KMS-11 (cell line): ENCODE measurements at regions not wholly inside any gene's neighbourhood (a gene's known extent, or its start where the extent isn't known, plus 50 kb on each side); places are given as distances from the start of the nearest gene placed in this dataset.

Source experiments
- H2AFZ ChIP-seq: fragments of 200-600 bp; sonication (generic); 2 replicates; pipeline ENCODE4 v1.6.1; 2016; ENCODE audit warnings: antibody characterized with exemption, mixed run types, low read depth
- H3K27ac ChIP-seq: fragments of 200-600 bp; sonication (generic); 2 replicates; pipeline ENCODE4 v1.6.1; 2016; ENCODE audit warnings: mild to moderate bottlenecking, mixed run types
- H3K27me3 ChIP-seq: fragments of 200-600 bp; sonication (generic); 2 replicates; pipeline ENCODE4 v1.6.1; 2017; ENCODE audit warnings: mild to moderate bottlenecking, low read depth, mixed run types, moderate library complexity; ENCODE audit not compliant: insufficient read depth
- H3K36me3 ChIP-seq: fragments of 200-600 bp; sonication (generic); 2 replicates; pipeline ENCODE4 v1.6.1; 2017; ENCODE audit warnings: mild to moderate bottlenecking, mixed run types; ENCODE audit not compliant: insufficient read depth
- H3K4me1 ChIP-seq: fragments of 200-600 bp; sonication (generic); 2 replicates; pipeline ENCODE4 v1.6.1; 2016; ENCODE audit warnings: mild to moderate bottlenecking, low read depth, mixed run types; ENCODE audit not compliant: poor library complexity, severe bottlenecking
- H3K4me2 ChIP-seq: fragments of 200-600 bp; sonication (generic); 2 replicates; pipeline ENCODE4 v1.7.0; 2016; ENCODE audit warnings: mild to moderate bottlenecking, mixed run types
- H3K4me3 ChIP-seq: fragments of 200-600 bp; sonication (generic); IDR thresholded peaks from 2 replicates; pipeline ENCODE4 v1.6.1; 2017; ENCODE audit warnings: low read depth, low read length, mixed read lengths; ENCODE audit not compliant: insufficient read depth
- H3K79me2 ChIP-seq: fragments of 200-600 bp; sonication (generic); 2 replicates; pipeline ENCODE4 v1.6.1; 2016; ENCODE audit warnings: low read depth, mixed run types; ENCODE audit not compliant: insufficient read depth
- H3K9ac ChIP-seq: fragments of 200-600 bp; sonication (generic); 2 replicates; pipeline ENCODE4 v1.6.1; 2016; ENCODE audit warnings: mild to moderate bottlenecking, mixed run types
- H4K20me1 ChIP-seq: fragments of 200-600 bp; sonication (generic); 2 replicates; pipeline ENCODE4 v1.6.1; 2016; ENCODE audit warnings: mild to moderate bottlenecking, mixed run types; ENCODE audit not compliant: insufficient read depth
- TF ChIP-seq, protein P1 (sequence below): fragments of 200-600 bp; sonication (generic); conservative IDR thresholded peaks from 2 replicates; pipeline ENCODE4 v1.6.1; 2017; ENCODE audit warnings: low read depth, mild to moderate bottlenecking, antibody characterized with exemption, low read length, moderate library complexity, mixed read lengths

DNA sequence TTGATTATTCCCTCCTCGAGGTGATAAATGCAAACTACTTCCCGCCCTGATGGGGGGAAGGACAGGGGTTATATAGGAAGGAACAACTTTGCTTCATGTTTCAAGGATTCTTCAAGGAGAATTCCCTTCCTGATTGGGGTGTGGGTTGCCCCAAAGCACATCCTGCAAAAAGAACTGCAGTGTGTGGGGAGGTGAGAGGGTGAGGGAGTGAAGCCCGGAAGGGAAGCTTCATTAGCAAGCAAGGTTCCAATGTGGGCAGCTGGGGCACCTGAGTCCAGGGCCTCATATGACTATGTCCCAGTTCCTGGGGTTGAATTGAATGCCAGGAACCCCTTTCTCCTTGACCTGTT lies 326.0 kb downstream of the MN1 start:
- Histone ChIP-seq H3K27ac (no peak overlapping the region), H2AFZ (no peak overlapping the region), H3K4me3 (no peak overlapping the region), H4K20me1 (no peaks in the 10 kb centered on the region), H3K27me3 (peaks cover 20% of the 10 kb centered on the region; the same call in 1 of the 2 replicates), H3K4me2 (no peak overlapping the region), H3K79me2 (no peaks in the 10 kb centered on the region), H3K9ac (no peak overlapping the region), H3K36me3 (no peaks in the 10 kb centered on the region), H3K4me1 (no peaks in the 10 kb centered on the region)
- TF ChIP-seq, protein P1, sequence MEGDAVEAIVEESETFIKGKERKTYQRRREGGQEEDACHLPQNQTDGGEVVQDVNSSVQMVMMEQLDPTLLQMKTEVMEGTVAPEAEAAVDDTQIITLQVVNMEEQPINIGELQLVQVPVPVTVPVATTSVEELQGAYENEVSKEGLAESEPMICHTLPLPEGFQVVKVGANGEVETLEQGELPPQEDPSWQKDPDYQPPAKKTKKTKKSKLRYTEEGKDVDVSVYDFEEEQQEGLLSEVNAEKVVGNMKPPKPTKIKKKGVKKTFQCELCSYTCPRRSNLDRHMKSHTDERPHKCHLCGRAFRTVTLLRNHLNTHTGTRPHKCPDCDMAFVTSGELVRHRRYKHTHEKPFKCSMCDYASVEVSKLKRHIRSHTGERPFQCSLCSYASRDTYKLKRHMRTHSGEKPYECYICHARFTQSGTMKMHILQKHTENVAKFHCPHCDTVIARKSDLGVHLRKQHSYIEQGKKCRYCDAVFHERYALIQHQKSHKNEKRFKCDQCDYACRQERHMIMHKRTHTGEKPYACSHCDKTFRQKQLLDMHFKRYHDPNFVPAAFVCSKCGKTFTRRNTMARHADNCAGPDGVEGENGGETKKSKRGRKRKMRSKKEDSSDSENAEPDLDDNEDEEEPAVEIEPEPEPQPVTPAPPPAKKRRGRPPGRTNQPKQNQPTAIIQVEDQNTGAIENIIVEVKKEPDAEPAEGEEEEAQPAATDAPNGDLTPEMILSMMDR: no peak

DNA sequence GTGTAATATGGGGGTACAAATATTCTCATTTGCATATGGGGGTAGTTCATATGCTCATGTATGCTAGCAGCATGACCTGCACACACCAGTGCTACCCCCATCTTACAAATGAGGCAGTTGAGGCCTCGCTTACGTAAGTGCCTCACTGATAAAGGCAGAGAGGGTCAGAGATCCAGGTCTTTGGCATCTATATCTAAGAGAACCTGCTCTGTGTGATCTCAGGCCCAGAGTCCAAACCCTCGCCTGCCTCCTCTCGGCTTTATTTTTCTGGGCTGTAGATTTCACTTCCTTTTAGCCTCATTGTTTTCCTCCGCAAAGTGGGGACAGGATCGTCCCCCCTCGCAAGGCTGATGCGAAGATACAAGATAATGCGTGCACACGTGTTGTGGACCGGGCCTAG lies 325.2 kb downstream of the MN1 start:
- Histone ChIP-seq H3K9ac (no peak overlapping the region), H3K4me3 (no peak overlapping the region), H4K20me1 (no peaks in the 10 kb centered on the region), H2AFZ (no peak overlapping the region), H3K4me2 (no peak overlapping the region), H3K79me2 (no peaks in the 10 kb centered on the region), H3K27ac (no peak overlapping the region), H3K4me1 (no peaks in the 10 kb centered on the region), H3K27me3 (peaks cover 26% of the 10 kb centered on the region; the same call in 1 of the 2 replicates), H3K36me3 (no peaks in the 10 kb centered on the region)
- TF ChIP-seq, protein P1: no peak

DNA sequence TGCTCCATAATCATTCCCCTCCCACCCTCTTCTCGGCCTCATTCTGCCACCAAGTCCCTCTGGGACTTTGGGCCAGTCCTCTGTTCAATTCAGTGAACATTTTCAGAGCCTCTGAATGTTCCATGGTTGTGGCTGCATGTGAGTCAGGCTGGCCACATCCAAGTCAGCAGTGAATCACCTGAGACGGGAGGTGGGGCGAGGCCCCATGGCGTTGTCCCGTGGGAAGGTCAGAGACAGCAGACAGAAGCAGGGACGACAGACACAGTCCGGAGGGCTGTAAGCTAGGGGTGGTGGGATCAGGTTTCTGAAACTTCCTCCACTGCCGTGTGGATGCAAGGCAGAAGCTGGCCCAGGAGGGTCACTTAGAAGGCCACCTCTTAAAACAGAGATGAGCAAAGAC lies 324.8 kb downstream of the MN1 start:
- Histone ChIP-seq H3K27ac (no peak overlapping the region), H3K9ac (no peak overlapping the region), H3K4me2 (no peak overlapping the region)

DNA sequence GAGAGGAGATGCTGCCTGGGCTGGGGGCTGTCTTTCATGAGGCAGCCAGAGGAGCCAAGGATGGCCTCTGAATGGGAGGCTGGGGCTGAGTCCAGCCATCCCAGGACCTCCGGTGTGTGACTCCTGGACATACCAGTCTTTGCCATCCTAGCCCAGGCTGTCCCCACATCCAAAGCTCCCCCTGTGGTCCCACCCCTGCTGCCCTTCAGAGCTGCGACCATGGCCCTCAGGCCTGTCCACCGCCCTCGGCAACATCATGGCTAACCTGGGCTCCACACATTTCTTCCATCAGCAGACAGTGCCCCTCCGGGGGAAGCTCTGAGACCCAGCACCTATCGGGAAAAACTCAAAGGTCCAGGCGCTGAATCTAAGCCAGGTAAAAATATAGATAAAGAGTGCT lies 324.4 kb downstream of the MN1 start:
- Histone ChIP-seq H3K4me3 (no peak overlapping the region), H3K4me2 (no peak overlapping the region), H3K27me3 (peaks cover 26% of the 10 kb centered on the region; the same call in 1 of the 2 replicates), H2AFZ (no peak overlapping the region), H3K79me2 (no peaks in the 10 kb centered on the region), H3K4me1 (no peaks in the 10 kb centered on the region), H3K9ac (no peak overlapping the region), H4K20me1 (no peaks in the 10 kb centered on the region), H3K27ac (no peak overlapping the region), H3K36me3 (no peaks in the 10 kb centered on the region)
- TF ChIP-seq, protein P1: no peak

More for the DNA sequence above, 324.8 kb downstream of the MN1 start:
- no peaks in the 10 kb centered on the region for H3K4me1 ChIP-seq
- no peak overlapping the region for H2AFZ ChIP-seq
- no peaks in the 10 kb centered on the region for H3K79me2 ChIP-seq
- TF ChIP-seq, protein P1: no peak
- H4K20me1 ChIP-seq: no peaks in the 10 kb centered on the region
- H3K4me3 ChIP-seq: no peak overlapping the region
- no peaks in the 10 kb centered on the region for H3K36me3 ChIP-seq
- H3K27me3 ChIP-seq: peaks cover 26% of the 10 kb centered on the region; the same call in 1 of the 2 replicates
